HG02938 (cell line): ENCODE measurements at regions not wholly inside any gene's neighbourhood (a gene's known extent, or its start where the extent isn't known, plus 50 kb on each side); places are given as distances from the start of the nearest gene placed in this dataset.
"Not testable (repeated sequence)": the region's sequence is repeated elsewhere in the genome, so short reads cannot be mapped to it uniquely, and the experiment has no call there.

Experiments used
- ATAC-seq: cut with Tn5 transposase; IDR thresholded peaks from one replicate; pipeline ENCODE4 v1.9.1; 2021; ENCODE audit warnings: mild to moderate bottlenecking, moderate library complexity; ENCODE audit not compliant: unreplicated experiment

- not testable (repeated sequence) for ATAC-seq
These were observed 81.2 kb upstream of the NDST4 start for GRCh38 chr4:115194612-115195011.

- no peak for ATAC-seq
These were observed 77.1 kb upstream of the NDST4 start for GRCh38 chr4:115190529-115190928.

GRCh38 chr4:115187136-115187535 is 73.7 kb upstream of the NDST4 start:
- ATAC-seq: no peak

GRCh38 chr4:115179438-115180062 is 66.1 kb upstream of the NDST4 start:
- ATAC-seq: not testable (repeated sequence)

- ATAC-seq: not testable (repeated sequence)
These were observed 65.3 kb upstream of the NDST4 start for GRCh38 chr4:115178687-115179086.

GRCh38 chr4:115171220-115171619 is 57.8 kb upstream of the NDST4 start:
- ATAC-seq: no peak

GRCh38 chr4:115165503-115165902 is 52.1 kb upstream of the NDST4 start:
- no peak for ATAC-seq
